Islet precursor cell (in vitro differentiated cells): ENCODE measurements at regions not wholly inside any gene's neighbourhood (a gene's known extent, or its start where the extent isn't known, plus 50 kb on each side); places are given as distances from the start of the nearest gene placed in this dataset.
"Not testable (repeated sequence)": the region's sequence is repeated elsewhere in the genome, so short reads cannot be mapped to it uniquely, and the experiment has no call there.

Experiments used
- DNase-seq: peaks from one replicate; pipeline ENCODE4 v3.0.0-alpha.2; 2018

DNA sequence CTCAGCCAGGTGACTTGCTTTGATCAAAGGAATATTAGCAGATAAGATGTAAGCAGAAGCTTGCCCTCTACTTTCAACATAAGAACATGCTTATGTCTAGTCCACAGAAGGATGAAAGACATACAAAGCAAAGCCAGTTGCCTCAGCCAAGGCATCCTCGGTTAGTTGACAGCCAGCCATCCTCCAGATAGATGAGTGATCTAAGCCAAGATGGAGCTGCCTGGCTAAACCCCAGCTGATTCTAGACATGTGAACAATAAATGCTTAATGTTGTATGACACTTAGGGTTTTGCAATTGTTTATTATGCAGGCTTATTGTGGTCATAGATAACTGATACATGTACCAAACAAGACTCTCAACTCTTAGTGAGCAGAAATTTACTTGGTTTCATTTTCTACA lies 157.6 kb upstream of the TMTC2 start:
- DNase-seq = no peak

DNA sequence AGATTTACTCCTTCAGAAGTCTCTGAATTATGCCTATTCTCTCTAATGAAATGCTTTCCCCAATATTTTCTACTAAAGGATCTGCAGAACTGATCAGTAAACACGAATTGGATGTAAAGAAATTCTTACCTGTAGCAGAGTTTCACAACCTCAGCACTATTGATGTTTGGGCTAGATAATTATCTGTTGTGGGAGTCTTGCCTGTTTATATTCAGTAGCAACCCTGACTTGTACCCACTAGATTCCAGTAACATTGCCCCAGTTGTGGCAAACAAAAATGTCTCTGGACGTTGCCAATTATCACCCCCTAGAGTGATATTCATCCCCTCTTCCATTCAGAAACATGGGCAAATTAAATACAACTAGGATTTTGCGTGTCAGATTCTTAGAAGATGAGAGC lies 156.8 kb upstream of the TMTC2 start:
- DNase-seq = no peak

DNA sequence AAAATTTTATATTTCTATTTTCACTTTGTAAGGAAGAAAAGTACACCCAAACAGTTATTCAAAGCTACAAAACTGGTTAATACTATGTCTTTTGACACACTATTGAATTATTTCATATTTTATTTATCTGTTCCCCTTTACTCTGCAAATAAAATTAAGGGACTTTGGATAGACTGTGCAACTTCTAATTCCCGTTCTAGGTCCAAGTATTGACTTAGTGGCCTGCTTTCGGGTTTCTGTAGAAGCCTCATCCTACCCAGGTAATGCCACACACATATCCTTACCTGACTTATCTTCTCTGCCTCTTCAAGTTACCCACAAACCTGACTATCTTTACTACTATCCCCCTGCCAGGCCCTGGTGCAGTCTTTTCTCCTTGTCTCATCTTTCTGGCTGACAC lies 156.3 kb upstream of the TMTC2 start:
- no peak for DNase-seq

DNA sequence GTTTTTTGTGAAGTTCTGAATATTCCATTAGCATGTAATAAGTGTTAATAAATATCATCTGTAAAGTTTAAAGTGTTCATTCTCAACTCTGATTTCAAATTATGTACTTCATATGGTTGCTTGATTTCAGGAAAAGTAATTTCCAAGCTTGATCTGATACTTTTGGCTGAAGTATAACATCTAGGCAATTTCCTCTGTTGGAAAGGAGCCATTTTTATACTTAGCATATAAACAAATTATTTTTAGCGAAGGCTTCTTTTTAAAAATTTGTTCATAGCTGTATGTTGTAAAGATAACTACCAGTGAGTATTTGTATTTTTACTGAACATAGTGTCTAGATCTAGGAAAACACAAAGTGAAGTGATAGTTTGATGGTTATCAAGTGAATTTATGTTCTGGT lies 153.4 kb upstream of the TMTC2 start:
- DNase-seq = no peak

DNA sequence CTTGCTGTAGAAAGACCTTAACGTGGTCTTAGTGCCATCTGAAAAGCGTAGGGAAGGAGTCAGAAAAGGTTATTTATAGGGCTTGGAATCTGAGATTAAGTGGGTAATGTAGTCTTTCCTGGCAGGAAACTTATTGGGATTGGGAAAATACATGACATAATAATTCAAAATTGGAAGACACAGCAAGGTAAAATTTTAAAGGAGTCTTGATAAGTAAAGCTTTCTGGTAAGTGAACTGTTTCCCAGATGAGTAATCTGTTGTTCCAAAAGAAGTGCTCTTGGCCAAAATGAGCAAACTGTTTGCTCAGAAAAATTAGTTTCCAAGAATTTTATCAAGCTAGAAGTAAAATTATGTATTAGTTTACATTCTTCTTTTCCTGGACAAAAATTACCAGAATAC lies 149.3 kb upstream of the TMTC2 start:
- DNase-seq = no peak

DNA sequence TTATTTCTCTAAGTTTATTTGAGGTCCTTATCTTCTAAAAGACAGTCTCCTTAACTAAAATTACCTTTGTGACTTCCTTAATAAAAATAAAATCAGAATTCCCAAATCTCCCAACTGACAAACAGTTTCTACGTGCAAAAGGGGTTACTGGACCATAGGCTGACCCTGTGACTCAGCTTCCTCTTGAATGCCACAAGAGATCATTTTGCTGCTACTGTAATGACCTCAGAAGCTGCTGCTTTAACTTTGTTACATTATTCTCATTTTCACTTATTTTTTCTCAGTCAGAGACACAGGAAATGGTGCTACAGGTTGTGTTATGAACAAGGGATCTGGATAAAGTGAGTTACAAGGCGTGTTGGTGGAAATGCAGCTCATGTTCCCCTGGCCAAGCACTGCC lies 132.2 kb upstream of the TMTC2 start:
- no peak for DNase-seq

DNA sequence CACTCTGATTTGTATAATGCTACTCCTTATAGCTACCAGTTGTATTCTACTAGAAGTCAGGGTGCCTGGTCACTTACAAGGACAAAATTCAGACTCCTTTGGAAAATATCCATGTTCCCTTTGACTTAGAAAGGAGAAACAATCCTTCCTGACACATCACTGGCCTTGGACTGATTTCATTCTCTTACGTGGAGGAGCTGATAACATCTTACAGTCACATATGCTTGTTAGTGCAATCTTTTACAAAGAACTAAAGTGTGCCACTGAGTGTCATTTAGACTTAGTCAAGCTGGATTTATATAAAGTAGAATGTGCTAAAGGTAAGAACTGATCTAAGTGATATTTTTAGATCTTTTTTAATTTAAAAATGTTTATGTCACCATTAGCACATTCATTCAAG lies 131.0 kb upstream of the TMTC2 start:
- no peak for DNase-seq

DNA sequence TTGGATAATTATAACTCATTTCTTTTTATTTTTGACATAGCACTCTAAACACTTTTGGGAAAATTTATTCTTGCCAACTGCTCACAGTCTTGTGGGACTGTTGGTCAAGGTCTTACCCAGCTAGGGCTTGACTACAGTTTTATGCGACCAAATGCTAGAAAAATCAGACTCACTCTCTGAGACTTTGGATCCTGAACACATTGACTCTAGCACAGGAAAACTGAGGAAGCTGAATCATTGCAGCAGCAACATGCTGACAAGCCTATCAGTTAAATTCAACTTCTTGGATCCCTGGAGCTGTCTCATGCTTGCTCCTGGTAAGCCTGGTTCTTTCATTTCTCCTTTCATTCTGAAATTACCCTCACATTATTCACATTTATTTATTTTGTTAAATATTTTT lies 120.7 kb upstream of the TMTC2 start:
- DNase-seq = no peak

DNA sequence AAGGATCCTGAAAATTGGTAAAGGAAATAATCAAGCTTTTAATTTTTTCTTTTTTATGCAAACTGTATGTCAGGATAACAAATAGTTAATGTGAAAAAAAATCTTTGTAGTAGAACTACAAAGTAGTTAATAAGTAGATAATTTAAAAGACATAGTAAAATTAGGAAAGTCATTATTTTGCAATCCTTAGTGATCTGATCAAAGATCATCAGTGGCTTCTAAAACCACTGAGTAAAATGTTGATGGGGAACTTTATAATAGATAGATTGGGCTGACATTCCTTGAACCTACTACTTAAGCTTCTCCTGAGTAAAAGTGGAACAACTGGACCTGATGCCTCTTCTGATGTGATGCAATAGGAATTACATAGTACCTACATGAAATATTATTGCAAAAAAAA lies 119.0 kb upstream of the TMTC2 start:
- no peak for DNase-seq

DNA sequence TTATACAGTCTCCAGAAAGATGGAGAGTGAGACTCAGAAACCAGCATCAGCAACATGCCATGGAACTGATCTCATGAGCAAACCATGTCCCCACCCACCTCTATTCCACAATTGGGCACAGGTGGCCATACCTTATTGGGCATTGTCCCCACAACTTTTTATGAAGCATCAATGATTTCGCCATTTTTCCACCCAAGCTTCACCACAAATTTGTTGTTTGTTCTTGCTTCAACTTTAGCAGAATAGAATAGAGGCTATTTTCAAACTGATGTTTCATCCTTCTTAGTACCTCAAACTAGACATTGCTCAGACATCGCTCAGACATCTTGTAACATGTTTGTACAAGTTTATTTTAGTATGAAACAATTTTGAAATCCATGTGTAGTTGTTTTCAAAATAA lies 112.5 kb upstream of the TMTC2 start:
- DNase-seq = no peak

DNA sequence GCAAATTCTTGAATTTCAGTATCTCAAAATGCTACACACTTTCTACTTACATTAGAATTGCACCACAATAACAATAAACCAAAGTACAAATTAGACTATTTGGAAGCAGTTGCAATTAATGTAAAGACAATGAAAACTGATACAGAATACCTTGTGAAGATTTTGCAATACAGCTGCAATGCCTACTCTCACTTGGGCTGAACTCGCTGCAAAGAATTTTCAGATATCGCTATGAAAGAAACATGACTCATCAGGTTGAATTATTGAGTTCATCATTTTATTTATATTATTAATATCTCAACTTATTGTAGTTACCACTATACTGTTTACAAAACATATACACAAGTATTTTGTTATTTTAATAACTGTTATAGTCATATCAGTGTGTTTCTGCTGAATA lies 108.0 kb upstream of the TMTC2 start:
- no peak for DNase-seq

DNA sequence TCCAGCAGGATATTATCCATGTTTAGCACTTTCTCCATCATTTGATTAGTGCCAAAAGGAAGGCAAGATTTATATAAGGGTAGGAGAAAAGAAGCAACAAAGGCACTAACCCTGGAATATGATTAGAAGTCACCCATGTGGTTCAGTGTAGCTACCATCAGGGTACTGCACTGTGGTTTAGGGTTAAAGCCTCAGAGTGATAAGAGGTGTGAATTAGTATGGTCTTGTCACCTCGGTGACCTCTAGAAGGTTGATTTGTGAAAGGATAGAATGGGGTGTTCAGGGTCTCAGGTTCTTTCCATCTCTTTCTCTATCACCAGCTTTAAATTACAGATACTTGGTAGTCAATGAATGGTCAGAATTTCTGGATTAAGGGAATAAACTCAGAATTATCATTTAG lies 103.0 kb upstream of the TMTC2 start:
- no peak for DNase-seq

DNA sequence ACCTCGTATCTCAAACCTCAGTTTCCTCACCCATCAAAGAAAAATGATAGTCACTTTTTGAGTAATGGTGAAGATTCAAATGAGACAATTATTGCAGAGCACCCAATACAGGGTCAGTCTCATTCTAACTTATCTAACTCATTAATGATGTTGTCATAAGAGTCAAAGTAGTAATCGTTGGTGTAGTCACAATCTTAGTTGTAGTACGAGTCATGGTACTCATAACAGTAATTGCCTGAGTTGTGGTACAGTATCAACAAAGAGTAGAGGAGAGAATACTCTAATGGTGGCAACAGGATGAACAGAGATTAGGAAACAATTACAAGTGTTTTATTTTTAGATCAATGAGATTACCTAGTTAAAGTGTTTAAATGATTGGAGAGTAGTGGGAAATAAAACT lies 93.6 kb upstream of the TMTC2 start:
- no peak for DNase-seq

DNA sequence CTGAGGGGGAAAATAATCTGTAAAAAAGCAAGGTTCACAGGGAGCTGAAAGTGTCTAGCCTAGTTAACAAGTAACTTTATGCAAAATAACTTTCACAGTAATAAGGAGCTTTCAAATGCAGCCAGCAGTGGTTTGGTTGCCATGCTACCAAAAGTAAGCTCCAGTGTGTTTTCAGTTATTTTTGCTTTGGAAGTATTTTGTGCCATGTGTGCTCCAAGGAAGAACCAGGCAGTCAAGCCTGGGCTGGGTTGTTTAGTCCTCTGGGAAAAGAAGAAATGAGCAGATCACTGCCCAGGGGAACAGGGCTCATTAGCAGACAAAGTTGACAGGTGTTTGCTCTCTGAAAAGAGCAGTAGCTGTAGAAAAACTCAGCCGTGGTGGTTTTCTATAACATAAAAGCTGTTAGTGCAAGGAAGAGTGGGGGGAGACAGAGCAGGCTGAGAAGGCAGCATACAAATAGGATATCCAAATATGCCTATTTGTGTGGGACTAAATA lies 92.8 kb upstream of the TMTC2 start:
- no peak for DNase-seq

DNA sequence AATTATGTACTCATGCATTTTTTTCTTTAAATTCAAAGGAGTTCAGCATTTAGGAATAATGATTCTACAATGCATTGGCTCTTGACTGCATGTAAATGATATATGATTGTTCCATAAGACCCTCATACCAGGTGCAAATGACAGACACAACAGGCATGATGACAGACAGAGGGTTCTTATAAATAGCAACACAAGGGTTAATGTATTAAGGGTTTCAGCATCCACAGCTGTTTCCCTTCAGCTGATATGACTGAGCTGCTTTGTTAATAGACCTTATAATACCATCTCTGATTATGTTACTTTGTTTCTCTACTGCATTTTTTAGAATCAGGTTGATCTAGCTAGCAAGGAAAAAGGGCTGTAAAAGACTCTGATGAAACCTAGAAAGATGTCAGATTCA lies 90.8 kb upstream of the TMTC2 start:
- DNase-seq = no peak

DNA sequence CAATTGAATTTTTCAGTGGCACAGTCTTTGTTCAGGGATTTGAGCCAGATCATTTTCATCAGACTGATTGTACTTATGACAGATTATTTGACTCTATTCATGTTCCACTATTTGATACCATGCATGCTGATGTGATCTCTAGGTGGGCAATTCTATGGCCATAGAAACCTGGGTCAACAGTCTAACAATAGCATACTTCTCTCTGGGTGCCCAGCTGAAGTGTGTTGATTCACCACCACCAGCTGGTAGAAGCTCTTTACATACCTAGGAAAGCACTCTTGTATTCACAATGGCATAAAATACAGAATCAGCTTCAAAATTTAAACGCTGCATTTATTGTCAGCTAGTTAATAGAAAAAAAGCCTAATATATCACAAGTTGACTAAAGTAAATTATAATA lies 90.2 kb upstream of the TMTC2 start:
- DNase-seq = no peak

DNA sequence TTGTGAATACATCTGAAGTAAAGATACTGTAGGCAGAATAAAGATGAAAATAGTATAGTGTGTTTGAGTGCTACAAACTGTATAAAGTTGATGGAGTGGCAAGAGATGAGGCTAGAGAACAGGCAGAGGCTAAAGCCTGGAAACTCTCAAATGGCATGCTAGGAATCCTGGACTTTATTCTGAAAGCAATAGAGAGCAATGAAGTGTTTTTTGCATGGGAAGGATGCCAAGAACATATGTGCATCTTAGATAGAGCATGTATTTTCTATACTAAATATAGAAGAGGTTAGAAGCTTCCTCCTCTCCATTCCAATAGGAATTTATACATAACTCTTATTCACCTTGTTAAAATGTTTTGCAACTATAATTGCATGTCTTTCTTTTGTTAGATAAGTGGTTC lies 86.3 kb upstream of the TMTC2 start:
- no peak for DNase-seq

DNA sequence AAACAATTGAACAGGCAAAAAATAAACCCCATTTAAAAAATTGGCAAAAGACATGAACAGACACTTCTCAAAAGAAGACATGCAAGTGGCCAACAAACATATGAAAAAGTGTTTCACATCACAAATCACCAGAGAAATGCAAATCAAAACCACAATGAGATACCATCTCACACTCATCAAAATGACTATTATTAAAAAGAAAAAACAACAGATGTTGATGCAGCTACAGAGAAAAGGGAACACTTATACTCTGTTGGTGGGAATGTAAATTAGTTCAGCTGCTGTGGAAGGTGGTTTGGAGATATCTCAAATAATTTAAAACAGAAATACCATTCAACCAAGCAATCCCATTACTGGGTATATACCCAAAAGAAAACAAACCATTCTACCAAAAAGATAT lies 83.1 kb upstream of the TMTC2 start:
- DNase-seq = not testable (repeated sequence)

DNA sequence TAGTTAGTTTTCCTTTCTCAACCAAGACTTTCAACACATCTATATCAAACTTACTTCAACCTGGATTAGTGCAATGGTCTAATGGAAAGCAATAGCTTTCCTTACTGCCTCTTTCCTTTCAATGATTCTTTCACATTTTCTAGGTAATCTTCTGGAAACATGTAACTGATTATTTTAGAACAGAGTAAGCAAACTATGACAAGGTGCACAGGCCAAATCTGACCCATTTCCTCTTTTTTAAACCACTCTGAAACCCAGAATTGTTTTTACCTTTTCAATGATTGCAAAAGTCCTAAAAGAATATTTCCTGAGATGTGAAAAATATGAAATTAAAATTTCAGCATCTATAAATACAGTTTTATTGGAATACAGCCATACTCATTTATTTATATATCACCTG lies 81.6 kb upstream of the TMTC2 start:
- DNase-seq = no peak

DNA sequence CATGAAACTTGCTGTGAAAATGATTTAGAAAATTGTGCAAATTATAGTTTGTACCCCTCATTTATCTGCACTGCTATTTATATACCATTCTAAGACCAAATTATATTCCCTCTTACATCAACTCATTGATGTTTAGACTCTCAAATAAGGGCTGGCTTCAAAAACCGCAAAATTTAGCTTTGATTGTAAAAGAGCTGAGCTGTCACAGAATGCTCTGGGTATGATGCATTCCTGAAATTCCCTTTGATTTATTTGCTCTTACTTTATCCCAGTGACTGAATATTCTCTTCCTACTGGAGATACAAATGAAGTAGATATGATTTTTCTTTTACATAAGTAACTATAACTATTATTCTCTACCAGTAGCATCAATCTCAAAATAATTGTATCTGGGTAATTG lies 78.0 kb upstream of the TMTC2 start:
- no peak for DNase-seq

DNA sequence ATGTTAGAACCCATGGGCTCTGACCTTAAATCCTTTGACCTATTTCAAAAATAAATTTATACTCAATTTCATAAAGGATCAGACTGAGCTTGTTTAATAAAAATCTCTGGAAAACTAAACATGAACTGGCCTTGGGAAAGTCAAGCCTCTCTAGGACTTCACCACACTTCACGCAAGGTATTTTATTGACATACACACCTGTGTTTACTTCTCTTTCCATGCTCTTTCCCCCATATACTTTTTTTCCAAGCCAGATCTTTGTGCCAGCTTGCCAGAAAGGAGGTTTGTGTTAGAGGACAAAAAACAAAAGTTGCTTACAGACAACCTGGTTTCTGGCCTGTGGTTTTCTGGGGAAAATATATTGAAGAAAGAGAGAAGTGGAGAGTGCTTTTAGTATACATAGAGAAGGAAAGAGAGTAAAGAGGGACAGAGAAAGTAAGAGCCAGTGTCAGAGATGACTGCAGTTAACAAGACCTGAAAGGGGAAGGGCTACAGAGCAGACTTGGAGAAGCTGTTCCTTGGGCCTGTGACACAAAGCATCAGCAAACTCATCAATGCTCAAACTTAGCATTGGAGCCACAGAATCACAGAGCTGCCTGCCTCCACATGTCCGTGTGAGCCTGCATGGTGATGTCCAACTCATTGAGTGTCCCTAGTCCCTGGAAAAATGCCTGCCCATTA lies 77.3 kb upstream of the TMTC2 start:
- no peak for DNase-seq

DNA sequence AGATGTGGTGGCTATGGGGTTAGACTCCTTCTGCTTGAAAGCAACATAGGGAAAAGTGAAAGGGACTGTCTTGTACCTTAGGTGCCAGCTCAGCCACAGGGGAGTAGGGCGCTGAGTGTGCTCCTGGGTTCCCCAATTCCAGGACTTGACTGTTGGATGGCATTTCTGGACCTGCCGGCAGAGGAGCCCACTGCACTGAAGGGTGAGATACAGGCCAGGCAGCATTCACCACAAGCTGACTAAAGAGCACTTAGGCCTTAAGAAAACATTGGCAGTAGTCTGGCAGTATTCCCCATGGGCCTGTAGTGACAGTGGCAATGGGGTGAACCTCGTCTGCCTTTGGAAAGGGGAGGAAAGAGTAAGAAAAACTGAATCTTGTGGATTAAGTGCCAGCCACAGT lies 67.1 kb upstream of the TMTC2 start:
- DNase-seq = no peak

DNA sequence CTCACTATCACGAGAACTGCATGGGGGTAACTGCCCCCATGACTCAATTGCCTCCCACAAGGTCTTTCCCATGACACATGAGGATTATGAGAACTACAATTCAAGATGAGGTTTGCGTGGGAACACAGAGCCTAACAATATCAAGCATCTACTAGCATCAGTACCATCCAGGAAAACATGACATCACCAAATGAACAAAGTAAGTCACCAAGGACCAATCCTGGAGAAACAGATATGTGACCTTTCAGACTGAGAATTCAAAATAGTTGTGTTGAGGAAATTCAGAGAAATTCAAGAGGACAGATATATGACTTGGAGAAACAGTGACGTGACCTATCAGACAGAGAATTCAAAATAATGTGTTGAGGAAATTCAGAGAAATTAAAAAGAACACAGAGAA lies 65.8 kb upstream of the TMTC2 start:
- no peak for DNase-seq

DNA sequence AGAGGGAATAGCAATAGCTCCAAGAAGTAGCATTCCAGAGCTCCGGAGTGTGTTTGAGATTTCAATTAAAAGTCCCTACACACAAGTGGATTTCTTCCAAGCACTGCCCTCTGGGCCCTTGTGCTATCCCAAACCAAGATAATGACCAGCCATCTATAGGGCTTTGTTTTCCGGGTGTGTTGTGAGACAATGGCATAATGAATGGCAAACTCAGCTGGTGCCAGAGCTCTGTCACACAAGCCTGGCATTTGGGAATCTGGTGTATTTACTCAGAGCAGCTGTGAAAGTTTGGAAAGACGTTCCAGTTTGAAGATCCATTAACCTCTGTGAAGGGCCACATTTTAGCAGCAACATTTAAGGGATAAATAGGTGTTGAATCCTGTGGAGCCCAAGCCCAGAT lies 61.2 kb upstream of the TMTC2 start:
- no peak for DNase-seq

DNA sequence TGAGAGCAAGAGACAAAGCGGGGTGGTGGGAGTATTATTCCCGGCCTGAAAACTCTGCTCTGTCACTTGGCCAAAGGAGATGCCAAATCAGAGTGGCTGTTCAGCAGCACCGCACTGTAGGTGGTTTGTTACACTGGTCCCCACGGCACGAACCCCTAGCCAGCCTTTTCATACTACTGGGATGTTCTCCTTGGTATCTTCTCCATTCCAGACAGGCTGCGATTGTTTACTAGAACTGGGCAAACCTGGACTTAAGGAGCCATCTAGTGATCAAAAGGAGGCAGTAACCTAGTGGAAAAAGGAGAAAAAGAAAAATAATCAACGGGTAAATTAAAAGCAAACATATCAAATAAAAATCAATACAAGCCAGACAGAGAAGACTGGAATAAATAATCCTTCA lies 58.9 kb upstream of the TMTC2 start:
- DNase-seq = peak; percentile 65
